Kidney epithelial cell (primary cell): ENCODE measurements at regions not wholly inside any gene's neighbourhood (a gene's known extent, or its start where the extent isn't known, plus 50 kb on each side); places are given as distances from the start of the nearest gene placed in this dataset.

Experiments used
- DNase-seq: peaks from one replicate; pipeline ENCODE4 v3.0.0-alpha.2; 2010; ENCODE audit warnings: low read depth
- H3K27me3 ChIP-seq: 2 replicates; pipeline ENCODE4 v1.6.0; 2011; ENCODE audit warnings: low read length; ENCODE audit not compliant: control insufficient read depth, insufficient read depth
- H3K36me3 ChIP-seq: 2 replicates; pipeline ENCODE4 v1.5.1; 2011; ENCODE audit warnings: low read length; ENCODE audit not compliant: control insufficient read depth, insufficient read depth
- H3K4me3 ChIP-seq: 2 replicates; pipeline ENCODE4 v1.5.1; 2011; ENCODE audit warnings: low read depth, mild to moderate bottlenecking, control low read depth, low read length
- CTCF ChIP-seq: IDR thresholded peaks from 2 replicates; pipeline ENCODE4 v1.5.1; 2011; ENCODE audit warnings: mild to moderate bottlenecking, moderate library complexity, low read length, control low read depth, inconsistent platforms; ENCODE audit not compliant: insufficient read depth, poor library complexity, severe bottlenecking

DNA sequence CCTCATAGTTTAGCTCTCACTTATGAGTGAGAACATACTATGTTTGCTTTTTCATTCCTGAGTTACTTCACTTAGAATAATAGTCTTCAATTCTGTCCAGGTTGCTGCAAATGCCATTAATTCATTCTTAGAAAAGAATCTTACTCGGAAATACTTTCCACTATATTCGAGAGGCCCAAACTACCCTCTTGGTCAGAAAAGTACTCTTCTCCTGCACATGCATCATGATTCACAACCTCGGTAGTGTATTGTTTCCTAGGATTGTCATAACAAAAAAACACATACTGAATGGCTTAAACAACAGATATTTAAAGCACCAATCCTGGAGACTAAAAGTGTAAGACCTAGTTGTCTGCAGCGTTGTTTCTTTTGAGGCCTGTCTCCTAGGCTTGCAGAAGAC, 364.0 kb upstream of the SLC14A2 start:
- no peak for DNase-seq
- no peak for TF ChIP-seq CTCF

DNA sequence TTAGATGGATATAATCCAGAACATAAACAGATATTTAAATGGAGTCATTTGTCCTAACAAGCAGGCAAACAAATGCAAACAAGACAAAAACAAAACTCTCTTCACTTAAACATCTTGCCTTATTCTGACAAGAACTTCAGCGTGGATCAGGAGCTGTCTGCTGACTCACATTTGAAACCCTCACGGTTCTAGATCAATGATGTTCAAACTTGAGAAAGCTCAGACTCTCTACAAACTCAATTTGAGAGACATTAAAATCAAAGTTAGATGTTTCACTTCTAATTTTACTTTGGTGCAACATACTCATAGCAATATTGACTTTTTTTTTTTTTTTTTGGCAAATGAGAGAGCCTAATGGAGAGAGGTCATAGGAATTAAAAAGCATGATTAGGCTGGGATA, 362.8 kb upstream of the SLC14A2 start:
- Histone ChIP-seq H3K4me3 (no peak overlapping the region), H3K27me3 (no peaks in the 10 kb centered on the region), H3K36me3 (no peaks in the 10 kb centered on the region)
- TF ChIP-seq CTCF: no peak
- DNase-seq: no peak

More for the DNA sequence above, 364.0 kb upstream of the SLC14A2 start:
- Histone ChIP-seq H3K4me3 (no peak overlapping the region), H3K27me3 (no peaks in the 10 kb centered on the region), H3K36me3 (no peaks in the 10 kb centered on the region)

DNA sequence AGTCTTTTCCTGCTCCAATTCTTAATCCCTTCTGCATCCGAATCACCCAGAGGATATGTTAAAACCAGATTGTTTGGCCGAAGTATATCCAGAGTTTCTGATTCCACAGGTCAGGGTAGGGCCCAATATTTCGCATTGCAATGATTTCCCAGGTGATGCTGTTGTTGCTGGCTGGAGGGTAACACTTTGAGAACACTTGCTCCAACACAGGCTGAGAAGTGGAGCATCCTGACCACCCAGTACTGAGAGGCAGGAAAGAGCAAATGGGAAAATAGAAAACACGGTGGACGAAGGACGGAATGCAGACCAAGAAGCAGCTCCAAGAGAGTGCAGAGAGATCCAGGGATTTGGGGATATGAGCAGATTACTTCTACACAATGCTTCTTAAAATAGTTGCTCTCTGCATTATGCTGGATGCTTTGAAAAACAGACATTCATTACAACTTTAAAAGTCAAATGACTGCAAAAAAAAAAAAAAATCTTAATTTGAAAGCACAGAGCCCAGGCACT, 362.2 kb upstream of the SLC14A2 start:
- Histone ChIP-seq H3K36me3 (no peaks in the 10 kb centered on the region), H3K27me3 (no peaks in the 10 kb centered on the region), H3K4me3 (no peak overlapping the region)
- no peak for DNase-seq
- TF ChIP-seq CTCF: no peak

DNA sequence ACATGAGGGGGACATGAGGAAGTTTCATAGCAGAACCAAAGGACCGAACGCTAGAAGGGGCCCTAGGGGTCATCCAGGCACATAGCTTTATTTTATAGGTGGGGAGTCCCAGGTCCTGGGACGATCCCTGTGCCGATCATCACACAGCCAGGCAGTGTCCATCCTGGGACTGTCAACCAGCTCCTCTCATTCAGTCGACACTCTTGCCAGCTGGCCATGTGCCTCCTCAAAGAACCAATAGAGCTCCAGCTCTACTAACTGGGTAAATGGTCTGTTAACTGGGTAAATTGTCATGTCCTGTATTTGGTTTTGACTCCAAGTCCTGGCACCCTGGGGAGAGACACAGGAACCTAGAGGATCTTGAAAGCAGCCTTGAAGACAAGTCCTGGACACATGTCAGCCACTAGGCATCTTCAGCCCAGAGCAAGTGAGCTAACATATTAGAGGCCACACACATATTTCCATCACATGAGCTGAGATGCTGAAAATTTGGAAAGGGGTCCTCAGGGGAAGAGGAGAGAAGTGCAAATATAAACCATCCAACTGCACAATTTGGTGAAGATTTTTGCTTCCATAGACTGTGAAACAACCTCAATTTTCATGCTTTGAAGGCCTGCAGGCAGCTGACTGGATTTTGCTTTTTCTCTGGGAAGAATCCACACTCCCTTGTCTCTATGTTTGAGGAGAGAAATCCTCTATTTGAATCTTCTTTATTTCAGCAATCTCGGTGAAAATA, 361.1 kb upstream of the SLC14A2 start:
- no peak overlapping the region for H3K4me3 ChIP-seq
- no peak for TF ChIP-seq CTCF
- no peak for DNase-seq
- H3K36me3 ChIP-seq: no peaks in the 10 kb centered on the region
- no peaks in the 10 kb centered on the region for H3K27me3 ChIP-seq

DNA sequence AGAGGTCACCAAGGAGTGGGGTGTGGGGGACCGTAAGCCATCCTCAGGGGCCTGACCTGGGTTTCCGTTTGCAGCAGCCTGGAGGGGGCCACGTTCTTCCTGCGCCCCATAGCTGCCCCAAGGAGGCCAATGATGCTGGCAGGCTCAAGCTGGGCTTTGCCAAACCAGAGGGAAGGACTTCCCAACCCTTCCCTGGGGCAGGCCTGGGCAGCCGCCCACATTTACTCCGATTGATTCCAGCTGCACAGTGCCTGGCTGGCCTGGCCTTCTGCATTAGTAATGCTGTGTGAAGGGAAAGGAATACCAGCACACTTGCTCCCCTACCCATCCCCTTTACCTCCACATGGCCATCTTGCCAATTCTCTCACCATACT, 360.6 kb upstream of the SLC14A2 start:
- no peak for DNase-seq
- no peaks in the 10 kb centered on the region for H3K36me3 ChIP-seq
- H3K27me3 ChIP-seq: no peaks in the 10 kb centered on the region
- H3K4me3 ChIP-seq: no peak overlapping the region
- TF ChIP-seq CTCF: no peak
